HG03442 (cell line): ENCODE measurements at regions not wholly inside any gene's neighbourhood (a gene's known extent, or its start where the extent isn't known, plus 50 kb on each side); places are given as distances from the start of the nearest gene placed in this dataset.
"Not testable (repeated sequence)": the region's sequence is repeated elsewhere in the genome, so short reads cannot be mapped to it uniquely, and the experiment has no call there.

Experiments used
- ATAC-seq: cut with Tn5 transposase; IDR thresholded peaks from one replicate; pipeline ENCODE4 v1.9.1; 2021; ENCODE audit warnings: mild to moderate bottlenecking, moderate library complexity; ENCODE audit not compliant: unreplicated experiment

- ATAC-seq: no peak
Measured at GRCh38 chr12:90619943-90620342, 335.0 kb downstream of the CCER1 start.

DNA sequence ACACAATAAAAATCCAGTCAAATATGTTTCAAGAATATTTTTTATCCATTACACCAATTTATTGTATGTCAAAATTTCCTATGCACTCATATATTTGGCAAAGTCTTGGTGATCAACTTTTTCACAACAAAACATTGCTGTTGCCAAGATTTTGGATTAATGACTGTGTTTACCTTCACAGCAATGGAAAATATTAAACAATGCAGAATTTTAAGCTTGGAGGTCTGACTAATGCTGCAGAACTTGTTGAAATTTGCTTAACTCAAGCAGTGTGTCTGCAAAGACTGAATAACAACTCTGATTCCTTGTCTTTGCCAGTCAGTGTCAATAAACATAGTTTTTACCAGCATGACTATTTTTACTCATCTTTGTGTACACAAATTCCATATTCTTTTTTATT lies 336.4 kb downstream of the CCER1 start:
- no peak for ATAC-seq

DNA sequence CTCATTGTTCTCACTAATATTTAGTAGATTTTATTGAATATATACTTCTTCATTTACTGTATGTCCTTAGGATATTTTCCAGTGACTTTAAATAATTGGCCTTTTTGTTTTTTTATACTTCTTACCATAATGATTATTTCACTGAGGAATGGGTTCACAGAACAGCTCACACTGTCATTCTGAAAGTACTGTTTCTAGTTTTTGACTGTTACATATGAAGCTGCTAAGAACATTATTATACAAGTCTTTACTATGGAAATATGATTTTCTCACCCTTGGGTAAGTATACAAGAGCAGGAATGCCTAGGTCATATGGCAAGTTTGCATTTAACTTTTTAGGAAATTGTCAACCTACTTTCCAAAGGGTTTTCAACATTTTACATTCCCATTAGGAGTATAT lies 343.1 kb downstream of the CCER1 start:
- no peak for ATAC-seq

GRCh38 chr12:90611048-90611447 lies 343.9 kb downstream of the CCER1 start:
- ATAC-seq: no peak

DNA sequence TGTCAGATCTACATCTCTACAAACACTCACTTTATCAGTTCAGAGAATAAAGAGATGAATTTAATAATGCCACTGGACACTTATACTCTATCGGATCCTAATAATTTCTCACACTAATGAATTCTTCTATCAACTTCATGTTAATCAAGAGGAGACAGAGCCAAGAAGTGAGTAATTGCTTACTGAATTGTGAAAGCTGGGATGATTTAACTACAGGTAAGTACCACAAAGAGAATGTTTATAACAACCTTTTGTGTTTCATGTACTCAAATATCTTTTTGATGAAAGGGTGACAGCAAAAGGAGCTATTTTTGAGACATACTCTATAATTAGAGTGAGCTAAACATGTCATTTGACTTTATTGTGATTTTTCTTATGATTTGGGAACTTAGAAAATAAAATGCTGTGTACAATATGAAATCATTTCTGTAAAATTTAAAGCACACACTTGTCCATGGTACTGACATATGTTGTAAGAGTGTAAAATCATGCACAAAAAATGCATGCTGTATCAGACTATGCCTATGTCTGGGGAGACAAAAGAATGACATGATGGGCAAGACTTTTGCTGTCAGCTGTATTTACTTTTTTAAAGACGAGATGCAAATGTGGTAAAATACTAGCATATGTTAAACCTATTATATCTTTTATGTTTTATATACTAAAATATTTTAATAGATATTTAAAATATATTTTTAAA lies 361.2 kb downstream of the CCER1 start:
- ATAC-seq: no peak

GRCh38 chr12:90589956-90590355 lies 365.0 kb downstream of the CCER1 start:
- ATAC-seq: no peak

GRCh38 chr12:90585640-90586304 lies 369.2 kb downstream of the CCER1 start:
- no peak for ATAC-seq

- ATAC-seq: no peak
Measured at GRCh38 chr12:90576707-90577106, 378.3 kb downstream of the CCER1 start.

DNA sequence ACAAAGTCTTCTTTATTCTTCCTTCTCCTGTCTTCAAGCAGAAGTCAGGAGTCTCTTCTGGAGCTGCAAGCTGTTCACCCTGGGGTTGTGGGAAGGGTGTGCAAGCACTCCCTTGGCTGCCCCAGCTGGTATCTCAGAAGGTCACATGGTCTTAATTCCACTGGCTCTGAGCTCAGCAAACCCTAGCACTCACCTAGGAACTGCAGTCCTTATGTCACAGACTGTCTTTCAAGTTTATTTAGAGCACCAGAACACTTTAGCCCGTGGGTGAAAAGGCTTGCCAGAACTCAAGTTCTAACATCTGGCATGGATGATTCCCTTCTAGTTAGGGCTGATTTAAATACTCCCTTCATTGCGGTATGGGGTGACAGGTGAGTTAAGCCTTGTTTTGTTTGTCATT lies 379.0 kb downstream of the CCER1 start:
- ATAC-seq: no peak

DNA sequence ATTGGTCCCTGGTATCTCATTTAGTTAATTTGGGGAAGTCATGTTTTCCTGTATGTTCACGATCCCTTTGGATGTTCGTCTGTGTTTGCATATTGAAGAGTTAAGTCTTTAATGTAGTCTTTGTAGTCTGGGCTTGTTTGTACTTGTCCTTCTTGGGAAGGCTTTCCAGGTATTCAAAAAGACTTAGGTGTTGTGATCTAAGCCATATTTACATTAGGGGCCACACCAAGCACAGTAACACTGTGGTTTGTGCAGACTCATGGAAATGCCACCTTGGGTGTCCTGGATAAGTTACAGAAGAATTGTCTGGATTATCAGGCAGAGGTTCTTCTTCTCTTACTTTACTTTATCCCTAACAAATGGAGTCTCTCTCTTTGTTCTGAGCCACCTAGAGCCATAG lies 380.3 kb downstream of the CCER1 start:
- ATAC-seq: no peak

- no peak for ATAC-seq
Measured at GRCh38 chr12:90572778-90573177, 382.2 kb downstream of the CCER1 start.

DNA sequence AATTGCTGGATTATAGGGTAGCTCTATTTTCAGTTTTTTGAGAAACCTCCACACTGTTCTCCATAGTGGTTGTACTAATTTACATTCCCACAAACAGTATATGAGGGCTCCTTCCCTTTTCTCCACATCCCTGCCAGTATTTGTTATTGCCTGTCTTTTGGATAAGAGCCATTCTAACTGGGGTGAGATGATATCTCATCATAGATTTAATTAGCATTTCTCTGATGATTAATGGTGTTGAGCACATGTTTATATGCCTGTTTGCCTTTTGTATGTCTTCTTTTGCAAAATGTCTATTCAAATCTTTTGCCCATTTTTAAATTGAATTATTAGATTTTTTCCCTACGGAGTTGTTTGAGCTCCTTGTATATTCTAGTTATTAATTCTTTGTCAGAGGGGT lies 385.3 kb downstream of the CCER1 start:
- no peak for ATAC-seq

DNA sequence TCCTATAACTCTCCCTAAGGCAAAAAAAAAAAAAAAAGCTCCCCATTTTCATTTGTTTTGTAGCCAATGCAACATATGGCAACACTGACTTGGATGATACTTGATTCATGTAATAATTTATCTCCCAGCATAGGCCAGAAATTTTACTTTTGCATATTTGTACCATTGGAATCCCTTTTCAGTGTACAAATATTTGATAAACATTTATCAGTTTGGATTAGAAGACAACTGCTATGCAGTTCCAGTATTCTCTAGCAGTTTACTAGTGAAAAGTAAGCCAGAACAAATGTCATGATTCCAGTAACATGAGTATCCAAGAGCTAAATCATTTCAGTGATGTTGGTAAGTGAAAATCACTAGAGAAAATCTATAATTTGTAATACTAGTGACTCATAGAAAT lies 392.3 kb downstream of the CCER1 start:
- no peak for ATAC-seq

- ATAC-seq: no peak
Measured at GRCh38 chr12:90548595-90548994, 406.4 kb downstream of the CCER1 start.

DNA sequence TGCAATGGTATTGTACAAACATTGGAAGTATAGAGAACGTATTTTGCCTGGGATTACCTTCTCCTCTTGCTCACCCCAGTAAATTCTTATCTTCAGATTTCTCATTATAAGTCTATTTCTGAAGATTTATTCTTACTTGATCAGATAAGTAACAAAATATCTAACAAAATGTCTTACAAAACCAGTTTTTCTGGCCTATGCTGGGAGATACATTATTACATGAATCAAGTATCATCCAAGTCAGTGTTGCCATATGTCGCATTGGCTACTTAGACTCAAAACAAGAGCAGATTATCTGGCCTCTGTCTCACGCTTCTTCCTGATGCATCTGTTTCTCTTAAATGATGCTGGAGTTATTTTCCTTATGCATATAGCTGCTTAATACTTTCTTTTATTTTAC lies 408.5 kb downstream of the CCER1 start:
- no peak for ATAC-seq

DNA sequence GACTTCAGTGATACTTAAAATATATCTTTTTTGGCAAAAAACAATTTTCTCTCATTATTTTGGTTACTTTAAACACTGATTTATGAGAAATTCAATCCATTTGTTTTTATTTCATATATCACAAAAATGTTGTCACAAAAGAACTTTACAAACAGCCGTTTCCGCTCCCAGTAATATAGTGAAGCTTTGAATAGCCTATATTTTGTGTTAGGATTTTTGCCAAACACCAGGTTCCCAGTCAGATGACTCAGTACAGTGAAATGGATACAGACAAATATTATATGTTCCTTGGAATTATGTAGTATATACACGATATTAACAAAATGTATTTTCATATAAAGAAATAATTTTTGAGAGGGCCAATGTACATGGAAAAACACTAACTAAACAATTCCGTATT lies 411.1 kb downstream of the CCER1 start:
- no peak for ATAC-seq

GRCh38 chr12:90543374-90543773 lies 411.6 kb downstream of the CCER1 start:
- ATAC-seq: no peak

GRCh38 chr12:90542852-90543251 lies 412.1 kb downstream of the CCER1 start:
- not testable (repeated sequence) for ATAC-seq

- ATAC-seq: not testable (repeated sequence)
Measured at GRCh38 chr12:90533828-90534227, 421.1 kb downstream of the CCER1 start.

- no peak for ATAC-seq
Measured at GRCh38 chr12:90520002-90520734, 434.8 kb downstream of the CCER1 start.

DNA sequence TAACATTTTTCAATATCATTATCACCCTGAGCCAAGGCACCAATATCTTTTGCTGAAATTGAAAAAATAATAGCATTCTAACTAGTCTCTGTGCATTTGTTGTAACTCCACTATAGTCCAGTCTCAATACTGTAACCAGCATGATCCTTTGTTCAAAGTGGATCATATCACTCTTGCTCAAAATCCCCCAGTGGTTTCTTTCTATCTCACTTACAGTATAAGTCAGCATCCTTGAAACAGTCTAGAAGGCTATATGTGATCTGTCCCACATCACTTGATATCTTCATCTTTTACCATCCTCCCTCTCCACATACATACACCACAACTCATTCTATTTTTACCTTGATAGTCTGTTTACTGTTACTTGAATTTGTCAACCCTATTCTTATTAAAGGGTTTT lies 435.7 kb downstream of the CCER1 start:
- ATAC-seq: peak; percentile 49
